GM03348 (cell line): ENCODE measurements at regions not wholly inside any gene's neighbourhood (a gene's known extent, or its start where the extent isn't known, plus 50 kb on each side); places are given as distances from the start of the nearest gene placed in this dataset.

Experiments used
- DNase-seq: peaks from one replicate; pipeline ENCODE4 v3.0.0; 2012; ENCODE audit warnings: low spot score

DNA sequence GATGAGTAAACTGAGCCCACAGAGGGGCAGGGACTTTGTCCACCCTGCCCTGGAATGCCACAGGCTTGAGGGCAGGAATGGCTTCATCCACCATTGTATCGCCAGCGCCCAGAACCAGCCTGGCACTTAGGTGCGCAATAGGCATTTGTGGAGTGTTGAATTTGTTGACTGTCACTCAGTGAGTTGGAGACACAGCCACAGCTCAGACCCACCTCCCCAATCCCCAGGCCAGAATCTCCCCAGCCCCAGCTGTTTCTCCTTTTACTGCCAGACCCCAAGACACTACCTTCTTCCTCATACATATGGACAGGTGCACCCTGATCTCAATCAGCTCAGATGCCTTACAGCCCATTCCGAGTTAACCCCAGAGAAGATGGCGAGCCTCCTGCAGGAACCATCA, 674.5 kb downstream of the MATN1 start:
- no peak for DNase-seq

DNA sequence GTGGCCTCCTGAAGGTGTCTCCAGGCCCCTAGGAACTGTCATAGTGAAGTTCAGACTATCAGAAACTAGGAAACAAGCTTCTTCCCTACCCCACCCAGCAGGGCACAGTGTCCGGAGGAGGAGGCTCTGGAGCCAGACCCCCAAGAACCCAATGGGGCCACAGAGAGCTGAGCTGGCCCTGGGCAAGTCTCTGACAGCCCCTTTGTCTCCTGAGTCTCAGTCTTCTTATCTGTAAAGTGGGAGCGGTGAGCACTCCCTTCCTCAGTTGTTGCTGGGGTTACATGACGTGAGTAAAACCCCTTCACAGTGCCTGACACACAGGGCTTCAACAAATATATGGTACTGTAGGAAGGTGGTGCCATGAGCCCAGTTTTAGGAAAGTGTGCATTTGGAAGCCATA, 675.8 kb downstream of the MATN1 start:
- DNase-seq: no peak

DNA sequence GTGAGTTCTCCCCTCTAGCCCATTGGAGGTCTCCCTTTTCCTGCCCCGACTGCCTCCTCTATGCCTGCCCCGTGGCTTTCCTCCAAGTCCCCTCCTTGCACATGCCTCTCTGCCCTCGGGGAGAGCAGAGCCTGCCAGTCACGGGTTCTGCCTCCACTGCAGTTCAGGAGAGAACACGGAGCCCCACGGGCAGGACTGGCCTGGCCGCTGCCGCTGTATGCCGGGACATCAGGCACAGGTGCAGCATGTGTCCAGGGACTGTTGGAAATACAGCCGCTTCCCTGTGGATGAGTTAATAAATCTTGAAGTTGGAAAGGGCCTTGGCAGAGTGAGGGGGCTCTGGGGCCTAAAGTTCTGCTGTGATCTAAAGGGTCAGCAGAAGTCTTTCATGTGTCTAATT, 676.6 kb downstream of the MATN1 start:
- no peak for DNase-seq

DNA sequence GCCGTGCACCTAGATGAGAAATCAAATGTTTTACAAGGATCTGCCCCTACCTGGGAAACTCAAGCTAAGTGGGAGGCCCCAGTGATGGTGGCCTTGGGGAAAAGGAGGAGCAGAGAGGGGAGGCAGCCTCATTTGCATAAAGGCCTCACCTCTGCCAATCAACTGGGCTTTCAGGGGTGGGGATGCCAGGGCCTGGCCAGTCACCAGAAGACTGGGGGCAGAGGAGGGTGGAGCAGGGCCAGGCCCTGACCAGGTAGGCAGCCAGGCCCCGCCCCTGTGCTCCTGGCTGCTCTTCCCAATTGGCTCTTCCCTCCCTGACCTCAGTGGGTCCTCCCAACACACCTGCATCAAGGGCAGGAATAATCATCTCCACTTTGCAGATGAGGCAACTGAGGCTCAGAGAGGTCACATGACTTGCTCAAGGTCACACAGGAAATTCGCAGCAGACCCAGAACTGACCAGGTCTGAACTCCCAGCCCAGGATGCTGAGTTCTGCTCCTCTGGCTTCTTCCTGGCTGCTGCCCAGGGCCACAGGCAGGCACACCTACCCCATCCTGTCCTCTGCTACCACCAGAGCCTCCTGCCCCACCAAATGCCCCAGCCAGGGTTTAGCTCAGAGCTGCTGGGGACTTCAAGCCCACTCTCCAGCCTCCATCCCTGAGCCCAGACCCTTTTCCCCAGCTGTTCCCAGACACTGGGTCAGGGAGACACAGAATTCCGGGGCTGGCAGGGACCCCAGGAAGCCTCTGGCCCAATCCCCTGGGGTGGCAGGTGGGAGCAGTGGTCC, 677.9 kb downstream of the MATN1 start:
- no peak for DNase-seq

DNA sequence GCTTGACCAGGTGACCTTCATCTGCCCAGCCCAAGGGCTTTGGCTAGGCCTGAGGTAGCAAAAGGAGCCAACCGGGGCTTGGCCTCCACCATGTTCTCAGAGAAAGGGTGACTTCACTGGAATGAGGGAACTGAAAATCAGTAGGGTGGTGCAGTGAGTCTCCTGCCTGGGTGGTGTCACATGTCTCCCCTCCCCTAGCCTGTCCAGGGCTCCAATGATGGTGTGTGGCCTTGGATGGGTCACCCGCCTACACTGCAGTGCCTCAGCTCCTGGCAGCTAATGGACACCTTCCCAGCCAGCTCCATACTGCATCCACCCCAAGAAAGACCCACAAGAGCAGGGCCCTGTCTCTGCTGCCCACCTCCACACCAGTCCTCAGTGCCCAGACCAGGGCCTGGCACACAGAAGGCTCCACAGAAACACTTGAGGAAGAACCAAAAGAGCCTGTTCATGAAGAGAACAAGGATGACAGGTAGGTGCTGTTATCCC, 678.7 kb downstream of the MATN1 start:
- no peak for DNase-seq

DNA sequence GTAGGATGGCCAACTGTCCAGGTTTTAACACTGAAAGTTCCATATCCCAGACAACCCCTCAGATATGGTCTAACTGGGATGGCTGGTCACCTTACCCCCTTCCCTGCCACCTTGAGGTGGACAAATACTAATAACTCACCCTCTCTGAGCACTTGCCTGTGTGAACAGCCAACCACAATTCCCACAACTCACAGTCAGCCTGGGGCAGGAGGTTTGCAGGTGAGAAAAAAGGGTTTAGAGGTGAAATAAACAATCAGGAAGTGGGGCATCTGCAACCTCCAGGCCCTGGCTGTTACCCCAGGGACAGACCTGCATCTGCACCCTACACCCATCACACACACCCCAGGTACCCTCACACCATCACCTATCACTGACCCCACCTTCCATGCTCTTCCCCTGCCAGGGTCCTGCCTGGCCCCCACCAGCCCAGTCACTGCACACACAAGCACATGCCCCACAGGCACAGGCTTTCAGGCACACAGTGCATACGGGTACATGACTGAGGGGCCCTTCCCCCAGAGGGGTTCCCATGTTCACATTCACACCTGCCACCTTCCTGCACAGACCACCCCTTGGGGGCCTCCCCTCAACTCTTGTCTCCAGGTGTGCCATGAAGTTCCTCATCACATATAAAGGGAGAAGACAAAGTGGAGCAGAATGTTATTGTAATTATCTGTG, 679.5 kb downstream of the MATN1 start:
- no peak for DNase-seq

DNA sequence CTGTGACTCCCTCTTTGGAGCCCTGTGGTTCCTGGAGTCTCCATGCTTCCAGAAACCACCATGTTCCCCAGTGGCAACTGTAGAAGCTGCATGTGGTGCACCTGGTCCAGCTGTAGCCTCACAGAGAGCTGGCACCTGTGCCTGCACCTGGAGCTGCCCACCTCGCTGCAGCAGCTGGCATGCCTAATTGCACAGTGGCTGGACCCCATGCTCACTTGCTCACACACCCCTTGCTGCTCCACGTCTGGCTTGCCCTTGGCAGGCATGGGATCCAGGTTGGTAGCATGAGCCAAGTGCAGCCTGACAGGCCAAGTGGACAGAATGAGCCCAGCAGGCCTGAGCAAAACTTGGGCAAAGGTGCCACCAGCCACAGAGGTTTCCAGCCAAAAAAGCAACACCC, 680.1 kb downstream of the MATN1 start:
- DNase-seq: no peak

DNA sequence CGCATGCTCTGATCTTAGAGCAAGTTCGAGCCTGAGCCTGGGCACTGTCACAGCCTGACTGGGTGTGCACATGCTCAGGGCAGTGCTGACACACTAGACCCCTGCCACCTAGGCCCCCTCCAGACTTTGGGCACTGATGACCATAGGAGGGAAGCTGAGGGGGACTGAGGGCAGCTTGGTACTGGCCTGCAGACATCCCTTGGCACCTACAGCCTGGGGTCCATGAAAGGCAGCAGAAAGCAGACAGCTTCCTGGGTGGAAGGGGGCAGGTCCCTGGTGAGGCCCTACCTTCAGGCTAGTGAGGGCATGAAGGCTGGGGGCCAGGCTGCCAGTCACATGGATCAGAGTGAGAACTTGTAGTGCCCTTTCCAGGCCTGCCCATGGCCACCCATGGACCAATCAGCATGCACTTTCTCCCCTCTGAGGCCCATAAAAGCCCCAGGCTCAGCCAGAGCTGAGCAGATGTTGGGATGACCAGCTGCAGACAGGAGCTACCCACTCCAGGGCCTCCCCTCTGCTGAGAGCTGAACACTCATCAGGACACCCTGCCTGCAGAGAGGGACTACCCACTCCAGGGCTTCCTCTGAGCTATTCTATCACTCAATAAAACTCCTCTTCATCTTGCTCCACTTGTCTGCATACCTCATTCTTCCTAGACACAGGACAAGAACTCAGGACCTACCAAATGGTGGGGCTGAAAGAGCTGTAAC, 680.8 kb downstream of the MATN1 start:
- no peak for DNase-seq

DNA sequence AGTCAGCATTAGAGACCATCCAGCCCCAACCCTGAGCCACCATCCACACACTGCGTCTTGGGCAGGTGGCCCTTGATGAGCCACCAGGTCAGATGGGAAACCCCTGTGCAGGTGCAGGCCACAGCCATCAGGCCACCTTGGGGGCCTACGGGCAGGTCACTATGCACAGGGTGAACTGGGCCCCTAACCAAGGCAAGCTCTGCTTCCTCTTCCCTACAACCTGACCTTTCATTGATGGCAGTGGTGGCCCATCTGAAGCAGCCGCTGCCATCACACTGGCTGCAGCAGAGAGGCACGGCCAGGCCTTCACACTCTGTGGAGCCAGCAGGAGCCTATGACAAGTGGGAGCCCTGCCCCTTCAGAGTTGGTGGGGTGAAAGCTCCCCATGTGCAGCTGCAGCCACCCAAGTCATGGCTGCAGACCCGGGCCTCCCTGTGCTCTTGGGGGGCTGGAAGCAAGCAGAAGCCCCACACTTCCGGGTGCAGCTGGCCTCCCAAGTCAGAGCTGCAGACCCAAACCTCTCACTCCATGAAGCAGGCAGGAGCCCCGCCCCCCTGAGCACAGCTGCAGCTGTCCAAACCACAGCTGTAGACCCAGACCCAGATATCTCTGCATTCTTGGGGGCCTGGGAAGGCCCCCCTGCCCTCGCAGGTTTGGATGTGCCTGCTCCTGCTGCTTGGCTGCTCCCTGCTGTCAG, 681.5 kb downstream of the MATN1 start:
- DNase-seq: no peak

DNA sequence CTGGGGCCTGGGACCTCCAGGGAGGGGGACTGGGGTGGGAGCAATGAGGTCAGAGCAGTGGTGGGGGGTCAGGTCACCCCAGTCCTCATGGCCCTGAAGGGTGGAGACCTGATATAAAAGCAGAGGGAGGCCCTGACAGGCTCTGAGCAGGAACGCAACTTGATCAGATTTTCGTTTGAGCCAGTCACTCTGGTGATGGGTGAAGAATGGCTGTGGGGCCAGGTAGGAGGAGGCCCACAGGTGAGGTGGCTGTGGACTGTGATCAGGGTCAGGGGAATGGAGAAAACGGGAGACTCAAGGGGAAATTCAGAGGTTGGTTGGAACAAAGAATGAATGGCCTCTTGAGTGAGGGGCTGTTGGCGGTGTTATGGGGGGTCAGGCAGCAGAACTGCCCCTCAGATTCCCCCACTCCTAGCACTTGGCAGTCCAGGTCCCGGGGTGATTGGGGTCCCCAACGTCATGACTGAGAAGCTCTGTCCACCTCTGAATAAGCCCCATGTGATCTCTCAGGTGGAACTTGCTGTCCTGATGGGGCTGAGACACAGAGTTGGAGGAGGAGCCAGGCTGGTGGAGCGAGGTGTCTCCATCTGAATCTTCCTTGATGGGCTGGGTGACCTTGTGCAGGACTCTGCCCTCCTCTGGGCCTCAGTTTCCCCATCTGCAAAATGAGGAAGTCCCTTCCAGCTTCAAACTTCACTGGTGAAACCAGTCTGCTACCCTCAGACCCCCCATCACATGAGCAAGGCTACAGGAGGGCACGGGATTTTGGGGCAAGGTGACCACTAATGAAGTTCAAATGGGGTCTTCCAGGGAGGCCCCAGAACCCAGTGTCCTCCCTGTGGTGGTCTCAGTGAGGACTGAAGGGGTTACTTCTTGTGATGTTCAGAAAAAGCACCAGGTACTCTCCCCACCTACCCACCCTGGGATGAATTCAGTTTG, 683.0 kb downstream of the MATN1 start:
- DNase-seq: no peak

DNA sequence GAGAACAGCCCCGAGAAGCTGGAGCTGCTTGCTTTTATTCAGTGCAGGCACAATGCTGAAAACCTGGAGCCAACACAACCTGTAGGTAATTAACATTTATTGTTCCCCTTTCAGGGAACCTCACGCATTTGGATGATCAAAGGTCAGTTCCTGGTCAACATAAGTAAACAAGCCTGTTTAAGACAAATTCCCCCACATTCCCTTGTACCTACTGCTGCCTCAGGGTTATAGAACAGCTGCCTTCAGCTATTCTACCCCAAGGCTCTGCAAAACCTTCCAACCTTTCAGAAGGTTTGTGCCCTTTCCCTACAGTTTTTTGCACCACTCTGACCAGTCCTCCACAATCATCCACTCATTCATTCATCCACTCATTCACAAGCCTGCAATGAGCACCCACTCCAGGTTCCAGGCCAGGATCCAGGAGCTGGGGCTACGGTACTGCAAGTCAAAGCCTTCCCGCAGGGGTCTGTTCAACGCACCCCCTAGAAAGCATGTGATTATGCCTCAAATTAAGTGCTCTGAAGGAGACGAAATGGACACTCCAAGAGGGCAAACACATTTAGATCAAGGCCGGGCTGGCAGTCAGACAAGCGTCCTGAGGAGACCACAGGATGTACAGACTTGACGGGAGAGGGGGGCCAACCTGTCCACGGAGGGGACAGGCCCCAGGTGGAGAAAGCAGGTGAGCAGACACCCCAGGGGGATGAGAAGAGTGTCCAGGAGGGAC, 683.9 kb downstream of the MATN1 start:
- DNase-seq: no peak

DNA sequence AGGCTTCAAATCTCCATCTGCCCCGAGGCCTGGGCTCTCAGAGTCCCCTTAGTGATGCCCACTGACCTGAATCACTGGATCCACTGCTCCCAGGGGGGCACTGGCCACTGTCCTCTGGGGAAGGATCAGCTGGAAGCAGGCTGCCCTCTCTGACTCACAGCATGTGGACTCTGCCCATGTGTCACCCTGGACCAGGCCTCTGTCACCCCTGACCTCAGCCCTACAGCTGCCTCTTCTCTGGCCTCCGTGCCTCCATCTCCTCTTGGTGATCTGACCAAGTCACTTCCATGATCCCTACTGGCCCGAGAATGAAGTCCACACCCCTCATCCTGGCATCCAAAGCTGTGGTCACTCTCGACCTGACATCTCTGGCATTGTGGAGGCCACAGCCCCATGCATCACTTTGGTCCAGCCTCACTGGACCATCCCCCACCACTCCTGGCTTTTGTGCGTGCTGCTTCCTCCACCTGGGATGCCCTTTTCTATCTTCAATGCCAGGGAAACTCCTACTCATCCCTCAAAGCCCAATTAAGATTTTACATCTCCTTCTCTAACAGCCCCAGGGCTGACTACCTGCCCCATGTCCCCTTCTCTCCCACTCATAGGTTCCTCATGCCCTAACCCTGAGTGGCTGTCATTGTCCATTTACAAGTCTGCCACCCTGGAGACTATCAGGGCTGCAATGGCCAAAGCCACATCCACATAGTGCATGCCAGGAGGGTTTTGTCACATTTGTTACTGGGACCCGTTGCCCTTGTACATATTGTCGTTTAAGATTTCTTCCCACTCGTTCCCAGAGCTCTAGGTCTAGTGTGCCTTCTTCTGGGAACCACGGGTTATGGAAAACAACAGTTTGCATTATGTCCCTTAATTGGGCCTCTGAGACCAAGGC, 685.0 kb downstream of the MATN1 start:
- DNase-seq: no peak

DNA sequence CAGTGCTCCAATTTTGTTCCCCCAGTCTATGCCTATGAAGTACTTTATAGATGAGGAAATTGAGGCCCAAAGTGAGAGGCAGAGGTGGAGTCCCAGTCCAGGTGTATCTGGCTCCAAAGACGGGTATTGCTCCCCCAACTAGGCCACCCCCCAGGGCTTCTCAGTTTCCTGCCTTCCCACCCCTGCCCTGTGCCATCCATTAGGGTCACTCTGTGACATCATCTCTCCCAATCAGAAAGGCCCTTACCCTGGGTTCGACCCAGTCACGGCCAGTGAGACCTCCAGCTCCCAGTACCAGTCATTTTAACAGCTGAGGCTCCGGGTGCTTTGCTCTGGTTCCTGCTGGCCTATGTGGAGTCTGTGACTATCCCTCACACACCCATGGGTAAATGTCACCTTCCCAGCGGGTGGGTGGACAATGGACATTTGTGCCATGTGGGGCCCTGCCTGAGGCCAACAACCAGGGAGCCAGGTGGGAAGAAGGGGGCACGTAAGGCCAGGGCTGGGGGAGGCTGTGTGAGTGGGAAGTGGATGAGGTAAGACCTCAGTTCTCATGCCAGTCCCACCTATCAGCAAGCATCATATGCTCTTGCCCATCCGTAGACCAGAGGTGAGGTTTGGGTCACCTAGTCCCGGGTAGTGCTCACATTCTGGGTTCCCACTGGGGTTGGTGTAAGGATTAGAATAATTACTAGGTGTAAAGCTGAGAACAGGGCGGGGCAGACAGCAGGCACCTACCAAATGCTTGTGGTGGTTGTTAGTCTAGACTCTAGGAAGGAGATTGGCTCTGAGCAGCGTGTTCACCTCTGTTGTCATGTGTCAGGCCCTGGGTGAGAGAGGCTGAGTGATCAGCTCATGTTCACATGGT, 685.9 kb downstream of the MATN1 start:
- no peak for DNase-seq

DNA sequence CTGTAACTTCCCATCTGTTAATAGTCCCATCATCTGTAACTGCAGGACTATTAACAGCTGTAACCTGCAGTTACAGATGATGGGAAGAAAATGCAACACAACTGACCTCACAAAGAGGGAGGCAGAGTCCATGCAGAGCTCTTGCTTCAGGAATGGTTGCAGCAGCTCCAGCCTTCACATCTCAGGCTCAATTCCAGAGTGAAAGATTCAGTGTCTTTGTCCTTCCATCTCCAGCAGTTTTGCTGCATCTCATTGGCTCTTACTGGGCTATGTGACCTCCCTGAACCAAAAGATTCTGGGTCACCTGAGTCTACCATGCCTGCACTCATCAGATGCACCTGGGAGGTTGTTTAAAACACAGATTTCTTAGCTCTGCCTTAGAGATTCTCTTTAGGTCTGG, 686.7 kb downstream of the MATN1 start:
- DNase-seq: no peak

DNA sequence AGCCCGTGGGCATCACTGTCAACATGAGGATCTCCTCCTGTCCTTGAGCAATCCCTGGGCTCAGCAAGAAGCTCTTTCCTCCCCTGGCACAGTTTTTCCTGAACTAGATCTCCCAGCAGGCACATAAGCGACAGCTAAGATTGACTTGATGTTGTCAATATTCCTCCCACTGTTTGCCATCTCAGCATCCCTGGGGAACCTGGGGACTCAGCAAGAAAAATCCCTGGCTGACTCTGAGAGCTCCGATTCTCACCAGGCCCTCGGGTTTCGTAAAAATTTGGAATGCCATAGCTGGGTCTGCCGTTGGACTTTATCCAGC, 687.2 kb downstream of the MATN1 start:
- DNase-seq: no peak

DNA sequence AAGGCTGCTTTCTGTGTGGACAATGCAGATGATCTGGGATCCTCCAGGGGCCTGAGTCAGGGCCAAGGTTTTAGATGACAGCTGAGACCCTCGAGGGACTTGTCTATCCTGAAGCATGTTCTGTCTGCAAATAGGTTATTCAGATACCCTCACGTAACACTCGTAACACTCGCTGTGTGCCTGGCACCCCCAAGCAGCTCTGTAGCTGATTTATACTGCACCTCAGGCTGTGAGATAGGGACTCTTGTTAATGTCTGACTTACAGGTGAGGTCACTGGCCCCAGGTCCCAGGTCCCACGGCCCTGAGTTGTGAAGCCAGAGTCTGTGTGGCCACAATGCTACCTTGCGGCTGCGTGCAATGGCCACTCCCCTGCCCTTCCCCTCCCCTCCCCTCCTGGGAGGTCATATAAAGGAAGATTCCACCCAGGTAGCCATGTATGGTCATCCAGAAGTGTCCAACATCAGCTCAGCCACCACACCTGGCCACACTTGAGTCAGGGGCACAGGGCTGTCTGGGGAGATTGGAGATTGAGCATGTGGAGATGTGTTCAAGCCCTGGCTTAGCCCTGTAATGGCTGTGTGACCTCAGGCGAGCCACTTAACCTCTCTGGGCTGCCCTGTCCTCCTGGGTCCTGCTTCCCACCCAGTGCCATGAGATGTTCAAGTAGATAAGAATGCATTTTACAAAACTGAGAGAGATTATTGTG, 687.7 kb downstream of the MATN1 start:
- DNase-seq: no peak

DNA sequence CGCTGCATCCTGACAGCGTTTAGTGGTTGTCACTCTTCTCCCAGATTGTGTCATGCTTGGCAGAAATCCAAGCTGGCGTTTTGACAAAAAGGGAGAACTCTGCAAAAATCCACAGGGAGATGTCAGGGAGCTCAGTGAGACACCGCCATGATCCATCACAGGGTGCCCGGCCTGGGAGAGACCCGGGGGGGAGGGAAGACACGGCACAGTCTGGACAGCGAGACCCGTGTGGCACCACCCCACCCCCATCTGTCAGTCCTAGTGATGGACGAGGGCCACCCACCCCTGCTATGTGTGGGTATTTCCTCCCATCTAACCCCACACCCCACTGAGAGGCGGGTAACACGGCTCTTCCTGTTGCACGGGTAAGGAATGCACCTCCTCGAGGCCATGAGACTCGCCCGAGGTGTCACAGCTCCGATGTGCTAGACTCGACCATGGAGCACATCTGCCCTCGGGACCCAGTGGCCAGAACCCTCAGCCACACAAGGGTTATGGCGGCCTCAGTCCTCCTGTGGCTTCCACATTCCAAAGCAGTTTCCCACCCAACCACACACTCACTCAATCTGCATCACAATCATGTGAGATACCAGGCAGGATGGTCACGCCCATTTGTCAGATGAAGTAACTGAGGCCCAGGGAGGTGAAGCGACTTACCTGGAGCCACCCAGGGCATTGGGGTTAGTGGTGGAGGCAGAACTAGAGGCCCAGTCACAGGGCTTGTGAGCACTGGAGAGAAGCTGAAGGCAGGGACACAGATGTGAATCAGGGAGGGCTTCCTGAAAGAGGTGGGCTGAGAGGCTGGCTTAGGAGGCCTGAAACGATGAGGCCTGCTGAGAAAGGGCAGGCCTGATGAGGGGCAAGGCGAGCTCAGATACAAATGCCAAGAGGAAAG, 688.5 kb downstream of the MATN1 start:
- DNase-seq: peak; percentile 24
